ENCODE measurements at regions not wholly inside any gene's neighbourhood (a gene's known extent, or its start where the extent isn't known, plus 50 kb on each side); places are given as distances from the start of the nearest gene placed in this dataset.
A peak's percentile ranks its signal among the peaks of the same experiment; 100 is the strongest.

DNA sequence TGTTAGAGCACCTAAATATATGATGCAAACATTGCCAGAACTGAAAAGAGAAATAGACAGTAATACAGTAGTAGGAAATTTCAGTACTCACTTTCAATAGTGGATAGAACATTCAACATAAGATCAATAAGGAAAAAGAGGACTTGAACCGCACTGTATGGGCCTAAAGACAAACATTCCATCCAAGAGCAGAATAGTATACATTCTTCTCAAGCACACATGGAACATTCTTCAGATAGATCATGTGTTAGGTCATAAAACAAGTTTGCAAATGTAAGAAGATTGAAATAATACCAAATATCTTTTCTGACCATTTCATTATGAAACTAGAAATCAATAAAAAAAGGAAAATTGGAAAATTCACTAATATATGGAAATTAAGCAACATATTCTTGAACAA, 185.4 kb upstream of the FOXP2 start:
- Histone ChIP-seq H3K27ac (no peak overlapping the region), H3K27me3 (no peaks in the 10 kb centered on the region), H3K9me3 (no peaks in the 10 kb centered on the region), H3K36me3 (no peaks in the 10 kb centered on the region), H3K4me3 (replicated peaks in 1 of 3) (no peak overlapping the region), H3K4me1 (peaks cover 0 to 3% of the 10 kb centered on the region in 2 donors)
- 92% methylated on average over 1 of the region's 1 CpG for WGBS, 2 donors
- no peak for DNase-seq
- intact Hi-C loops (cut with DNase I) = no loop called here
- TF ChIP-seq, protein P1, sequence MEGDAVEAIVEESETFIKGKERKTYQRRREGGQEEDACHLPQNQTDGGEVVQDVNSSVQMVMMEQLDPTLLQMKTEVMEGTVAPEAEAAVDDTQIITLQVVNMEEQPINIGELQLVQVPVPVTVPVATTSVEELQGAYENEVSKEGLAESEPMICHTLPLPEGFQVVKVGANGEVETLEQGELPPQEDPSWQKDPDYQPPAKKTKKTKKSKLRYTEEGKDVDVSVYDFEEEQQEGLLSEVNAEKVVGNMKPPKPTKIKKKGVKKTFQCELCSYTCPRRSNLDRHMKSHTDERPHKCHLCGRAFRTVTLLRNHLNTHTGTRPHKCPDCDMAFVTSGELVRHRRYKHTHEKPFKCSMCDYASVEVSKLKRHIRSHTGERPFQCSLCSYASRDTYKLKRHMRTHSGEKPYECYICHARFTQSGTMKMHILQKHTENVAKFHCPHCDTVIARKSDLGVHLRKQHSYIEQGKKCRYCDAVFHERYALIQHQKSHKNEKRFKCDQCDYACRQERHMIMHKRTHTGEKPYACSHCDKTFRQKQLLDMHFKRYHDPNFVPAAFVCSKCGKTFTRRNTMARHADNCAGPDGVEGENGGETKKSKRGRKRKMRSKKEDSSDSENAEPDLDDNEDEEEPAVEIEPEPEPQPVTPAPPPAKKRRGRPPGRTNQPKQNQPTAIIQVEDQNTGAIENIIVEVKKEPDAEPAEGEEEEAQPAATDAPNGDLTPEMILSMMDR (IDR thresholded peaks at IDR 0.05) = no peak
- TF ChIP-seq POLR2A (IDR thresholded peaks at IDR 0.05) = no peak

DNA sequence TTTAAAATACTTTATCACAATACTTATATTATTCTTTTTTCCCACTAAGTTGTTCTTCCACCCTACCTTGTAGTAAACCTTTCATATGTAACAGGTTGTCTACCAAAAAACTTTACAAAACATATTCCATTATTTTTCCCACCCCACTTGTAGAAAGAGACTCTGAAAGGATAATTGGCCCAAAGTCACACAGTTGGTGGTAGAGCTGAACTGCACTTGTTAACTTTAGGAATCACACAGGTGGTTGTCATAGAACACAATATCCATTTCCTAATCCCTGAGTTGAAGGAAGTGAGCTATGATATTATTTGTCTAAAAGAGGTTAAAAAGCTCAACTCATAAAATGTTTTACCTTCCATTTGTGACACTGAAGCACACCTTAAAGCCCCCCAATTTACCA, 188.8 kb upstream of the FOXP2 start:
- H3K4me1 ChIP-seq = peaks cover 0 to 3% of the 10 kb centered on the region in 2 donors
- H3K36me3 ChIP-seq = no peaks in the 10 kb centered on the region
- no peak for DNase-seq
- H3K4me3 ChIP-seq (replicated peaks in 1 of 3) = no peak overlapping the region
- H3K27me3 ChIP-seq = no peaks in the 10 kb centered on the region
- intact Hi-C loops (cut with DNase I) = no loop called here
- no peak overlapping the region for H3K27ac ChIP-seq
- H3K9me3 ChIP-seq = no peaks in the 10 kb centered on the region
- no peak for TF ChIP-seq POLR2A (IDR thresholded peaks at IDR 0.05)
- TF ChIP-seq, protein P1 (IDR thresholded peaks at IDR 0.05) = no peak

DNA sequence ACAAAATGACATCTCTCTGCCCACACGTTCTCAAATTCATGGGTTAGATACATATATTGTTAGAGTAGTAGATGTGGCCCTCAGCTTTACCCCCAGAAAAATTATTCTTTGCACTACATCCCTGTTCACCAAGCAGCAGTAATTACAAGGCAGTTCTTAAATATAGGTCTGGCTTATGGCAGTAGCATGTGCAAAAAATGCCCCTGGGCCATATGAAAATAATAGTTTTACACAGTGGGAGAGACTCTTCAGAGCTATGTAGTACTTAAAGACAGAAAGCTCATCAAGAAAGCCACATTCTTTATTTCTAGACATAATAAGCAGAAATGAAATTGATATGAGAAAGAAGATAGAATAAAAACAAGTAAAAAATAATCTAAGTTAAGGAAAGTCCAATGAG, 196.3 kb upstream of the FOXP2 start:
- Histone ChIP-seq H3K27ac (no peak overlapping the region), H3K36me3 (no peaks in the 10 kb centered on the region), H3K4me1 (no peaks in the 10 kb centered on the region), H3K4me3 (replicated peaks in 1 of 3) (no peak overlapping the region), H3K9me3 (no peaks in the 10 kb centered on the region), H3K27me3 (no peaks in the 10 kb centered on the region)
- 32 to 44% methylated on average over 1 of the region's 1 CpG for WGBS, 2 donors
- DNase-seq = no peak
- TF ChIP-seq, protein P1 (IDR thresholded peaks at IDR 0.05) = no peak
- TF ChIP-seq POLR2A (IDR thresholded peaks at IDR 0.05) = no peak
- intact Hi-C loops (cut with DNase I) = loop anchor here (10.0 kb wide), 1 partner anchor 123 kb away; no protein-coding TSS in a partner anchor

DNA sequence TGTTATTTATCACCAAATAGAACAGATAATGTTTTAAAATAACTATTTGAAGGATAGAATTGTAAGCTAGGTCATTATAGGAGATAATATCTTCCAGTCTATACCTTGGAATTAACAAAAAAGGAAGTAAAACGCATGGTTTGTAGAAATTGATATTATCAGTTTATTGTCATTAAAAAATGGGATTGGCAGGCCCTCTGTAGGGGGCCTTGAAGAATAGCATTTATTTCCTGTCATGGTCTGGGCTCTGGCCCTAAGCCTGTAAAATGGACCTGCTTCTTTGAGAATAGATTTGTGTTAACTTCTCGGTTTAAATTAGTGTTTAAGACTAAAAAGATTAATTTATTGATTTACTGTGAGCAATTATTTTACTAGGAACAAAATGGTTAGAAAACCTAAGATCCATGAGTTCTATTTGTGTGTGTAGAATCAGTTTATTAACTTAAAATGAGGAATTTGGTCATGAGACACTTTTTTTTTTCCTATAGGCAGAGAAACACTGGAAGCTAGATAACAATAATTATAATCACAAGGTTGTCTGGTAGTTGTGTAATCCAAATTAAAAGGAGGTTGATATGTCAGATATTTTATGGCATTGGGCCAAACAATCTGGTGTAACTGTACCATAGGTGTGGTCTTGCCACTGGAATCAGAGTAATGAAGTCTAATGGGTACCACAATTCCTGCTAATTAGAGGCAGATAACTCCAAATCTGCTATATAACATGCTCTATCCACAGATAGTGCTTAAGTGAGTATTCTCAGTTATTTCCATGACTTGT, 197.4 kb upstream of the FOXP2 start:
- Histone ChIP-seq H3K27ac (no peak overlapping the region), H3K9me3 (no peaks in the 10 kb centered on the region), H3K36me3 (no peaks in the 10 kb centered on the region), H3K27me3 (no peaks in the 10 kb centered on the region), H3K4me1 (peaks cover 0 to 8% of the 10 kb centered on the region in 2 donors), H3K4me3 (replicated peaks in 1 of 3) (no peak overlapping the region)
- intact Hi-C loops (cut with DNase I) = loop anchor here (10.0 kb wide), 1 partner anchor 122 kb away; no protein-coding TSS in a partner anchor
- DNase-seq = no peak
- 73 to 80% methylated on average over 2 of the region's 2 CpGs for WGBS, 2 donors
- TF ChIP-seq, protein P1 (IDR thresholded peaks at IDR 0.05) = peak in 1 of 6 experiments; percentile 12
- TF ChIP-seq POLR2A (IDR thresholded peaks at IDR 0.05) = no peak

DNA sequence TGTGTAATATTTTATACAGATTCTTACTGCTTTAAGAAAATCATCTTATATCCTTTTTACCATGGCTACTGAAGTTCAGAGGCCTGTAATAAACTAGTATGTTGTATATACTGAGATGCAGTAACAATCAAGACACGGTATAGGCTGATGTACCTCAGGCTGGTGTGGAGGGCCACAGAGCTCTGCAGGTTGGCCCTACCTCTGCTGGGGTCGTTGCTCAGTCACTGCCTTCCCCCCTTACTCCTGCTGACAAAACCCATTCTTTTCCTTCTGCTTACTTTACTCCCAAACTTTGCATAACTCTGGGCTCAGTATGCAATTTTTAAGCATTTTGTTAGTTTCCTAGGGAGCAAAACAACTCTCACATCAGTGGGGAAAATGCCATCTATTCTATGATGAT, 200.1 kb upstream of the FOXP2 start:
- H3K4me1 ChIP-seq = peaks cover 0 to 11% of the 10 kb centered on the region in 2 donors
- TF ChIP-seq POLR2A (IDR thresholded peaks at IDR 0.05) = no peak
- TF ChIP-seq, protein P1 (IDR thresholded peaks at IDR 0.05) = no peak
- H3K9me3 ChIP-seq = no peaks in the 10 kb centered on the region
- no peaks in the 10 kb centered on the region for H3K36me3 ChIP-seq
- H3K27me3 ChIP-seq = no peaks in the 10 kb centered on the region
- DNase-seq = no peak
- intact Hi-C loops (cut with DNase I) = loop anchor here (10.0 kb wide), 1 partner anchor 120 kb away; no protein-coding TSS in a partner anchor
- WGBS, 2 donors = 59 to 62% methylated on average over 2 of the region's 2 CpGs
- H3K4me3 ChIP-seq (replicated peaks in 1 of 3) = no peak overlapping the region
- H3K27ac ChIP-seq = no peak overlapping the region
